ENCODE measurements at regions not wholly inside any gene's neighbourhood (a gene's known extent, or its start where the extent isn't known, plus 50 kb on each side); places are given as distances from the start of the nearest gene placed in this dataset.

DNA sequence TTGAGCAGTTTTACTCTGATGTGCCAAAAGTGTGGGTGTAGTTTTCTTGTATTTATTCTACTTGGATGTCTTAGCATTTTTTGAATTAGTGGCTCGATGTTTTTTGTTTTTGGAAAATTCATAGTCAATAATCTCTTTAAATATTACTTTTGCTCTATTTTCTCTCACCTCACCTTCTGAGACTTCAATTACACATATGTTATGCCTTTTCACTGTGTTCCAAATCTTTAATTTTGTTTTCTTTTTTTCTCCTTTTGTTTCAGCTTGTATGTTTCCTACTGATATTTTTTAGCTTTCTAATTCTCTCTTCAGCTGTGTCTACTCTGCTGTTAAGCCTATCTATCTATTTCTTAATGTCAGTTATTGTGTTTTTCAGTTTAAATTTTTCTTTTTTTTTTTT lies 69.5 kb downstream of the ZNF503 start:
- POLR2A ChIA-PET = no interaction called here
- TF ChIP-seq, protein P1, sequence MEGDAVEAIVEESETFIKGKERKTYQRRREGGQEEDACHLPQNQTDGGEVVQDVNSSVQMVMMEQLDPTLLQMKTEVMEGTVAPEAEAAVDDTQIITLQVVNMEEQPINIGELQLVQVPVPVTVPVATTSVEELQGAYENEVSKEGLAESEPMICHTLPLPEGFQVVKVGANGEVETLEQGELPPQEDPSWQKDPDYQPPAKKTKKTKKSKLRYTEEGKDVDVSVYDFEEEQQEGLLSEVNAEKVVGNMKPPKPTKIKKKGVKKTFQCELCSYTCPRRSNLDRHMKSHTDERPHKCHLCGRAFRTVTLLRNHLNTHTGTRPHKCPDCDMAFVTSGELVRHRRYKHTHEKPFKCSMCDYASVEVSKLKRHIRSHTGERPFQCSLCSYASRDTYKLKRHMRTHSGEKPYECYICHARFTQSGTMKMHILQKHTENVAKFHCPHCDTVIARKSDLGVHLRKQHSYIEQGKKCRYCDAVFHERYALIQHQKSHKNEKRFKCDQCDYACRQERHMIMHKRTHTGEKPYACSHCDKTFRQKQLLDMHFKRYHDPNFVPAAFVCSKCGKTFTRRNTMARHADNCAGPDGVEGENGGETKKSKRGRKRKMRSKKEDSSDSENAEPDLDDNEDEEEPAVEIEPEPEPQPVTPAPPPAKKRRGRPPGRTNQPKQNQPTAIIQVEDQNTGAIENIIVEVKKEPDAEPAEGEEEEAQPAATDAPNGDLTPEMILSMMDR (IDR thresholded peaks at IDR 0.05; ENCODE audit: control extremely low read depth, extremely low read depth, low read depth, missing control alignments) = no peak
- DNase-seq (ENCODE audit: extremely low spot score) = no peak
- CTCF ChIA-PET = no interaction called here

DNA sequence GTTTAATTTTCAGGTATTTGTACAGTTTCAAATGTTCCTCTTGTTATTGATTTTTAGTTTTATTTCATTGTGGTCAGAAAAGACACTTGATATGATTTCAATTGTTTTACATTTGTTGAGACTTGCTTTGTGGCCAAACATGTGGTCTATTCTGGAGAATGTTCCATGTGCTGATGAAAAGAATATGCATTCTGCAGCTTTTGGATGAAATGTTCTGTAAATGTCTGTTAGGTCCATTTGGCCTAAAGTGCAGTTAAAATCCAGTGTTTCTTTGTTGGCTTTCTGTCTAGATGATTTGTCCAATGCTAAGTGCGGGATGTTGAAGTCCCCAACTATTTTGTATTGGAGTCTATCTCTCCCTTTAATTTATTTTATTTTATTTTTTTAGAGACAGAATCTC lies 70.5 kb downstream of the ZNF503 start:
- TF ChIP-seq, protein P1 (IDR thresholded peaks at IDR 0.05; ENCODE audit: control extremely low read depth, extremely low read depth, low read depth, missing control alignments) = no peak
- ChIA-PET CTCF (no interaction called here), POLR2A (no interaction called here)
- no peak for DNase-seq (ENCODE audit: extremely low spot score)

DNA sequence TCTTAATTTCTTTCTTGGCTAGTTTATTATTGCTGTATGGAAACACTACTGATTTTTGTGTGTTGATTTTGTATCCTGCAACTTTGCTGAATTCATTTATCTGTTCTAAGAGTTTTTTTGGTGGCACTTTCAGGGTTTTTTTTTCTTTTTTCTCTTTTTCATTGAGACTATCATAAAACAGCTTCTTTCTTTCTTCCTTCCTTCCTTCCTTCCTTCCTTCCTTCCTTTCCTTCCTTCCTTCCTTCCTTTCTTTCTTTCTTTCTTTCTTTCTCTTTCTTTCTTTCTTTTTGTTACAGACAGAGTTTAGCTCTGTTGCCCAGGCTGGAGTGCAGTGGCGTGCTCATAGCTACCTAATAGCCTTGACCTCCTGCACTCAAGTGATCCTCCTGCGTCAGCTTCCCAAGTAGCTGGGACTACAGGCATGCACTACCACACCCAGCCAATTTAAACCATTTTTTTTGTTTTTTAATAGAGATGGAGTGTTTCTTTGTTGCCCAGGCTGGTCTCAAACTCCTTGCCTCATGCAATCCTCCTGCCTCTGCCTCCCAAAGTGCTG lies 72.3 kb downstream of the ZNF503 start:
- POLR2A ChIA-PET = no interaction called here
- no peak for DNase-seq (ENCODE audit: extremely low spot score)
- TF ChIP-seq, protein P1 (IDR thresholded peaks at IDR 0.05; ENCODE audit: control extremely low read depth, extremely low read depth, low read depth, missing control alignments) = no peak
- CTCF ChIA-PET = no interaction called here

DNA sequence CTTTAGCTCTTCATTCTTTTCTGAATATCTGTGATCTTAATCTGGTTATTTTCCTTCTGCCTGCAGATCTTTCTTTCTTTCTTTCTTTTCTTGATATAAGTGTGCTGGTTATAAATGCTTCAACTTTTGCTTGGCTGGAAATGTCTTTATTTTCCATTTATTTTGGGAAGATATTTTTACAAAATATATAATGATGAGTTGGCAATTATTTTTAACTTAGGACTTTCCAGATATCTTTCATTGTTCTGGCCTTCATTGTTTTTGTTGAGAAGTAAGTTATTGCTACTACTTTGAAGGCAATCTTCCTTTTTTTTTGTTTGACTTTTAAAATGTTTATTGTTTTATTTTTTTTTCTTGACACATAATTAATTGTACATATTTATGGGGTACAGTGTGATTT lies 75.3 kb downstream of the ZNF503 start:
- POLR2A ChIA-PET = no interaction called here
- TF ChIP-seq, protein P1 (IDR thresholded peaks at IDR 0.05; ENCODE audit: control extremely low read depth, extremely low read depth, low read depth, missing control alignments) = no peak
- CTCF ChIA-PET = no interaction called here
- no peak for DNase-seq (ENCODE audit: extremely low spot score)

DNA sequence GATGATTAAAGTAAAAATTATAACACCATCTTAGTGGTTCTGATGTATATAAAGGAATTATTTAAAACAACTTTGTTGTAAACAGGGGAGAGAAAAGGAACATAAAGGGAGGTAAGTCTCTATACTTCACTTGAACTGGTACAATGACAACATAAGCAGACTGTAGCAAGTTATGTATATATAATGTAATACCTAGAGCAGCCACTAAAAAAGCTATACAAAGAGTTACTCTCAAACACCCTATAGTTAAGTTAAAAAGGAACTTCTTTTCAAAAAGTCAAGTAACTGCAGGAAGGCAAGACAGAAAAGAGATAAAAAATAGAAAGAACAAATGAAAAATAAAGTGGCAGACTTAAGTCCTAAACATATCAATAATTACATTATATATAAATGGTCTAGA lies 82.3 kb downstream of the ZNF503 start:
- POLR2A ChIA-PET = no interaction called here
- no peak for DNase-seq (ENCODE audit: extremely low spot score)
- TF ChIP-seq, protein P1 (IDR thresholded peaks at IDR 0.05; ENCODE audit: control extremely low read depth, extremely low read depth, low read depth, missing control alignments) = no peak
- CTCF ChIA-PET = no interaction called here

DNA sequence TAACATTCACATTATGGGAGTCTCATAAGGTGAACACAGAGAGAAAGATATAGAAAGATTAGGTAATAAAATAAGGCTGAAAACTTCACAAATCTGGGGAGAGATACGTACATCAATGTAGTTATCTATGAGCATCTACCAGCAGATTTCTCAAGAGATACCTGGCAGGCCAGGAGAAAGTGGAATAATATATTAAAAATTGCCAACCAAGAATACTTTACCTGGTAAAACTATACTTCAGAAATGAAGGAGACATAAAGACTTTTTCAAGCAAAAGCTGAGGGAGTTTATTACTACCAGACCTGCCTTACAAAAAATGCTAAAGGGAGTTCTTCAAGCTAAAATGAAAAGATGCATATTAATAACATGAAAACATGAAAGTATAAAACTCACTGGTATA lies 78.8 kb upstream of the COMTD1 start:
- CTCF ChIA-PET = interaction anchor here (0.9 kb wide), 1 partner anchor 18 kb away, joined by 3 read pairs; no protein-coding TSS in a partner anchor
- TF ChIP-seq, protein P1 (IDR thresholded peaks at IDR 0.05; ENCODE audit: control extremely low read depth, extremely low read depth, low read depth, missing control alignments) = no peak
- POLR2A ChIA-PET = no interaction called here

DNA sequence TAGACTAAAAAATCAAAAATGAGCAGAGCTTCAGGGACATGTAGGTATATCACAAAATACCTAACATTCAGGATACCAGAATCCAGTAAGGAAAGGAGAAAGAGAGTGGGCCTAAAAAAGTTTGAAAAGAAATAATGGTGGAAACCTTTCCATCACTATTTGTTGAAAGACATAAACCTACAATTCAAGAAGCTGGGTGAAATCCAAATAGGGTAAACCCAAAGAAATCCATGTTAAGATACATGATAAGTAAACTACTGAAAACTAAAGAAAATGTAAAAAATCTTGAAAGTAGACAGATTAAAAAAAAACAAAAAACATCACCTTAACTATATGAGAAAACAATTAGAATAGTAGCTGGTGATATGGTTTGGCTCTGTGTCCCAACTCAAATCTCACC lies 76.7 kb upstream of the COMTD1 start:
- TF ChIP-seq, protein P1 (IDR thresholded peaks at IDR 0.05; ENCODE audit: control extremely low read depth, extremely low read depth, low read depth, missing control alignments) = no peak
- ChIA-PET POLR2A (no interaction called here), CTCF (no interaction called here)
- DNase-seq (ENCODE audit: extremely low spot score) = no peak

More for the DNA sequence above, 78.8 kb upstream of the COMTD1 start:
- no peak for DNase-seq (ENCODE audit: extremely low spot score)

Data from GM10248 (cell line).